CD14-positive monocyte (primary cell): ENCODE measurements at regions not wholly inside any gene's neighbourhood (a gene's known extent, or its start where the extent isn't known, plus 50 kb on each side); places are given as distances from the start of the nearest gene placed in this dataset.

ENCODE experiments used
- DNase-seq, 3 donors: peaks; one replicate each; pipeline ENCODE4 v3.0.0-alpha.2; 2011 to 2022
- H2AFZ ChIP-seq: 2 replicates; pipeline ENCODE4 v1.6.0; 2012; ENCODE audit warnings: mild to moderate bottlenecking, low read depth, low read length, inconsistent platforms; ENCODE audit not compliant: insufficient read depth, poor library complexity, severe bottlenecking
- H3K27ac ChIP-seq, 2 donors: 1 replicate in 1 of 2; 2 replicates in 1 of 2; pipeline ENCODE4 v1.5.1; 2012 to 2013; ENCODE audit warnings: low read length in 2 of 2, control low read depth in 1 of 2, inconsistent platforms in 1 of 2, low read depth in 1 of 2, mild to moderate bottlenecking in 1 of 2
- H3K27me3 ChIP-seq, 2 donors: one replicate each; pipeline versions ENCODE4 v1.6.0 to v1.6.1; 2011 to 2013; ENCODE audit warnings: low read length in 2 of 2; ENCODE audit not compliant: control insufficient read depth in 2 of 2, insufficient read depth in 2 of 2
- H3K36me3 ChIP-seq, 2 donors: replicated peaks in 1 of 2; 1 replicate in 1 of 2; 2 replicates in 1 of 2; pipeline versions ENCODE4 v1.5.1 to v1.6.1; 2012 to 2013; ENCODE audit warnings: low read length in 2 of 2, control low read depth in 1 of 2, inconsistent platforms in 1 of 2, mild to moderate bottlenecking in 1 of 2; ENCODE audit not compliant: insufficient read depth in 2 of 2, control insufficient read depth in 1 of 2
- H3K4me1 ChIP-seq, 2 donors: 1 replicate in 1 of 2; 2 replicates in 1 of 2; pipeline versions ENCODE4 v1.5.1 to v1.6.1; 2012 to 2013; ENCODE audit warnings: low read length in 2 of 2, control low read depth in 1 of 2, inconsistent platforms in 1 of 2, mild to moderate bottlenecking in 1 of 2, moderate library complexity in 1 of 2; ENCODE audit not compliant: insufficient read depth in 2 of 2, control insufficient read depth in 1 of 2
- H3K4me2 ChIP-seq: replicated peaks from 2 replicates; pipeline ENCODE3; 2012; ENCODE audit warnings: low read length, moderate library complexity, mild to moderate bottlenecking; ENCODE audit not compliant: poor library complexity, severe bottlenecking; ENCODE audit errors: extremely low read depth
- H3K4me3 ChIP-seq, 3 experiments: fragments of 200-600 bp in 1 of 3; sonication (generic) in 1 of 3; replicated peaks in 1 of 3; 1 replicate in 2 of 3; 2 replicates in 1 of 3; pipeline ENCODE4 v1.5.1; 2011 to 2013; ENCODE audit warnings: low read length in 3 of 3, mild to moderate bottlenecking in 3 of 3, control low read depth in 2 of 3, low read depth in 2 of 3, inconsistent platforms in 1 of 3, moderate library complexity in 1 of 3
- H3K79me2 ChIP-seq: 2 replicates; pipeline ENCODE4 v1.6.0; 2012; ENCODE audit warnings: mild to moderate bottlenecking, control low read depth, inconsistent platforms, low read length, moderate library complexity; ENCODE audit not compliant: insufficient read depth
- H3K9ac ChIP-seq: 2 replicates; pipeline ENCODE4 v1.6.0; 2017; ENCODE audit warnings: low read length, mild to moderate bottlenecking; ENCODE audit not compliant: insufficient read depth, poor library complexity, severe bottlenecking
- H3K9me3 ChIP-seq, 2 donors: replicated peaks in 1 of 2; 1 replicate in 1 of 2; 2 replicates in 1 of 2; pipeline versions ENCODE4 v1.5.1 to v1.6.1; 2012 to 2013; ENCODE audit warnings: low read length in 2 of 2, control low read depth in 1 of 2; ENCODE audit not compliant: control insufficient read depth in 1 of 2, insufficient read depth in 1 of 2
- H4K20me1 ChIP-seq: 2 replicates; pipeline ENCODE4 v1.6.0; 2012; ENCODE audit warnings: mild to moderate bottlenecking, low read length, control low read depth, moderate library complexity; ENCODE audit not compliant: insufficient read depth
- H3K27ac Mint-ChIP-seq, 7 donors: one replicate each; pipeline ENCODE4 v1.8.0; 2020; ENCODE audit warnings: mild to moderate bottlenecking in 7 of 7, mixed read lengths in 7 of 7, moderate library complexity in 6 of 7, inconsistent platforms in 2 of 7
- H3K27me3 Mint-ChIP-seq, 3 donors: one replicate each; pipeline ENCODE4 v1.8.0; 2021 to 2022; ENCODE audit warnings: low read depth in 3 of 3, mild to moderate bottlenecking in 3 of 3, mixed read lengths in 3 of 3, moderate library complexity in 3 of 3, inconsistent platforms in 1 of 3
- H3K36me3 Mint-ChIP-seq, 2 donors: one replicate each; pipeline ENCODE4 v1.8.0; 2020; ENCODE audit warnings: mixed read lengths in 2 of 2, inconsistent platforms in 1 of 2, mild to moderate bottlenecking in 1 of 2
- H3K4me1 Mint-ChIP-seq: one replicate; pipeline ENCODE4 v1.8.0; 2020; ENCODE audit warnings: mild to moderate bottlenecking, mixed read lengths
- H3K4me3 Mint-ChIP-seq, 2 donors: one replicate each; pipeline ENCODE4 v1.8.0; 2020; ENCODE audit warnings: mild to moderate bottlenecking in 2 of 2, mixed read lengths in 2 of 2, moderate library complexity in 1 of 2
- H3K9me3 Mint-ChIP-seq, 7 donors: one replicate each; pipeline ENCODE4 v1.8.0; 2020 to 2022; ENCODE audit warnings: mixed read lengths in 7 of 7, mild to moderate bottlenecking in 6 of 7, moderate library complexity in 6 of 7, inconsistent platforms in 2 of 7
- WGBS: methylation state at CpG from one replicate; pipeline ENCODE4 v1.1.5; 2013; ENCODE audit warnings: missing lambda C conversion rate; ENCODE audit not compliant: insufficient coverage; 5-methylcytosine and 5-hydroxymethylcytosine counted together
- intact Hi-C, 2 donors: fragments of 100-400 bp; cut with micrococcal nuclease; formaldehyde crosslinking; loops; one replicate each; pipeline versions ENCODE4 v1.15.0 to v1.15.1; 2023
- TF ChIP-seq, protein P1 (sequence below): fragments of 200-600 bp; IDR thresholded peaks from one replicate; pipeline ENCODE4 v1.8.0; 2022; ENCODE audit warnings: antibody characterized with exemption, mild to moderate bottlenecking

GRCh38 chr1:198978523-198978922 lies 339.7 kb downstream of the PTPRC start:
- H3K4me1 ChIP-seq, result no peaks in the 10 kb centered on the region
- WGBS, result no CpG with 5 or more reads among the region's 1 CpG
- no peaks in the 10 kb centered on the region for H3K36me3 ChIP-seq
- no peak overlapping the region for H3K9ac ChIP-seq
- TF ChIP-seq, protein P1, sequence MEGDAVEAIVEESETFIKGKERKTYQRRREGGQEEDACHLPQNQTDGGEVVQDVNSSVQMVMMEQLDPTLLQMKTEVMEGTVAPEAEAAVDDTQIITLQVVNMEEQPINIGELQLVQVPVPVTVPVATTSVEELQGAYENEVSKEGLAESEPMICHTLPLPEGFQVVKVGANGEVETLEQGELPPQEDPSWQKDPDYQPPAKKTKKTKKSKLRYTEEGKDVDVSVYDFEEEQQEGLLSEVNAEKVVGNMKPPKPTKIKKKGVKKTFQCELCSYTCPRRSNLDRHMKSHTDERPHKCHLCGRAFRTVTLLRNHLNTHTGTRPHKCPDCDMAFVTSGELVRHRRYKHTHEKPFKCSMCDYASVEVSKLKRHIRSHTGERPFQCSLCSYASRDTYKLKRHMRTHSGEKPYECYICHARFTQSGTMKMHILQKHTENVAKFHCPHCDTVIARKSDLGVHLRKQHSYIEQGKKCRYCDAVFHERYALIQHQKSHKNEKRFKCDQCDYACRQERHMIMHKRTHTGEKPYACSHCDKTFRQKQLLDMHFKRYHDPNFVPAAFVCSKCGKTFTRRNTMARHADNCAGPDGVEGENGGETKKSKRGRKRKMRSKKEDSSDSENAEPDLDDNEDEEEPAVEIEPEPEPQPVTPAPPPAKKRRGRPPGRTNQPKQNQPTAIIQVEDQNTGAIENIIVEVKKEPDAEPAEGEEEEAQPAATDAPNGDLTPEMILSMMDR, result no peak
- H3K4me3 ChIP-seq, result no peak overlapping the region
- H3K27ac Mint-ChIP-seq, result no peak overlapping the region
- no peak overlapping the region for H3K4me2 ChIP-seq
- H2AFZ ChIP-seq, result no peak overlapping the region
- no peaks in the 10 kb centered on the region for H3K79me2 ChIP-seq
- H3K27ac ChIP-seq, result no peak overlapping the region
- peaks cover 4% of the 10 kb centered on the region for H3K4me1 Mint-ChIP-seq
- peaks cover 0 to 11% (median 4%) of the 10 kb centered on the region in 7 donors for H3K9me3 Mint-ChIP-seq
- H3K36me3 Mint-ChIP-seq, result no peaks in the 10 kb centered on the region
- H3K4me3 Mint-ChIP-seq, result no peak overlapping the region
- peaks cover 0 to 3% (median 0%) of the 10 kb centered on the region in 3 donors for H3K27me3 Mint-ChIP-seq
- no peaks in the 10 kb centered on the region for H3K27me3 ChIP-seq
- DNase-seq, result no peak
- no peaks in the 10 kb centered on the region for H4K20me1 ChIP-seq
- peaks cover 0 to 2% of the 10 kb centered on the region in 2 donors for H3K9me3 ChIP-seq
- intact Hi-C loops, result no loop called here

- peaks cover 0 to 2% (median 0%) of the 10 kb centered on the region in 3 donors for H3K27me3 Mint-ChIP-seq
- peaks cover 5 to 17% (median 11%) of the 10 kb centered on the region in 7 donors for H3K9me3 Mint-ChIP-seq
- peaks cover 10 to 12% of the 10 kb centered on the region in 2 donors for H3K4me1 ChIP-seq
- WGBS, result no CpG with 5 or more reads among the region's 2 CpGs
- no peak overlapping the region for H3K27ac Mint-ChIP-seq
- no peaks in the 10 kb centered on the region for H3K27me3 ChIP-seq
- H3K9ac ChIP-seq, result no peak overlapping the region
- peaks cover 17% of the 10 kb centered on the region for H3K4me1 Mint-ChIP-seq
- TF ChIP-seq, protein P1, result no peak
- peaks cover 0 to 5% of the 10 kb centered on the region in 2 donors for H3K36me3 Mint-ChIP-seq
- no peaks in the 10 kb centered on the region for H3K79me2 ChIP-seq
- H3K36me3 ChIP-seq, result no peaks in the 10 kb centered on the region
- peaks cover 5 to 11% of the 10 kb centered on the region in 2 donors for H3K9me3 ChIP-seq
- no peaks in the 10 kb centered on the region for H4K20me1 ChIP-seq
- no peak overlapping the region for H3K4me2 ChIP-seq
- no peak overlapping the region for H3K4me3 Mint-ChIP-seq
- H3K4me3 ChIP-seq, result no peak overlapping the region
- DNase-seq, result peak; percentile 33 to 77 (median 47)
- intact Hi-C loops, result no loop called here
- no peak overlapping the region for H2AFZ ChIP-seq
- H3K27ac ChIP-seq, result no peak overlapping the region
Observed at GRCh38 chr1:198986036-198986435, 347.2 kb downstream of the PTPRC start.
